ENCODE measurements at regions not wholly inside any gene's neighbourhood (a gene's known extent, or its start where the extent isn't known, plus 50 kb on each side); places are given as distances from the start of the nearest gene placed in this dataset.

DNA sequence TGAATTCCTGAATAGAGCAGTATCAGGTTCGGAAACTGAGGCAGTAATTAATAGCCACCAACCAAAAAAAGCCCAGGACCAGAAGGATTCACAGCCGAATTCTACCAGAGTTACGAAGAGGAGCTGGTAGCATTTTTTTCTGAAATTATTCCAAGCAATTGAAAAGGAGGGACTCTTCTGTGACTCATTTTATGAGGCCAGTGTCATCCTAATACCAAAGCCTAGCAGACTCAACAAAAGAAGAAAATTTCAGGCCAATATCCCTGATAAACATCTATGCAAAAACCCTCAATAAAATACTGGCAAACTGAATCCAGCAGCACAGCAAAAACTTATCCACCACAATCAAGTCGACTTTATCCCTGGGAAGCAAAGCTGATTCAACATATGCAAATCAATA is 202.3 kb upstream of the SLC16A7 start:
- no peak for TF ChIP-seq POLR2A (IDR thresholded peaks at IDR 0.05; ENCODE audit: low read depth, low read length)
- TF ChIP-seq TAF1 (IDR thresholded peaks at IDR 0.05; ENCODE audit: low read depth, low read length), result no peak
